ENCODE measurements at regions not wholly inside any gene's neighbourhood (a gene's known extent, or its start where the extent isn't known, plus 50 kb on each side); places are given as distances from the start of the nearest gene placed in this dataset.

- DNase-seq: no peak
Measured at GRCh38 chr12:34347367-34347766, 325.1 kb downstream of the ALG10 start.

DNA sequence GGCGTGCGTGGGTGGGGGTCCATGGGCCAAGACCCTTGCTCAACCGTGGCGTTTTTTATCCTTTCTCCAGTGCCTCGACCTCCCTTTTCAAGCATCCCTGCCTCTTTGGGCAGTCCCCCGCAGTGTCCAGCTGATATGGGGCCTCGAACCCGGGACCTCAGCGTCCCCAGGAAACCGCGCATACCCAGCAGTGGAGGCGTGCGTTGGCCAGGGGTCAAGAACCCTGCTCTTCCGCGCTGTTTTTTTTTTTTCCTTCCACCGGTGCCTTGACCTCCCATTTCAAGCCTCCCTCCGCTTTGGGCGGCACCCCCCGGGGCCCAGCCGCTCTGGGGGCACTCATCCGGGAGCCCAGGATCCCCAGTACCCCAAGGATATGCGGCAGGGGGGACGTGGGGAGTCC, 325.8 kb downstream of the ALG10 start:
- DNase-seq: no peak

GRCh38 chr12:34348836-34349672, 326.8 kb downstream of the ALG10 start:
- no peak for DNase-seq

- DNase-seq: no peak
Measured at GRCh38 chr12:34349673-34349961, 327.3 kb downstream of the ALG10 start.

GRCh38 chr12:34350092-34351041, 328.1 kb downstream of the ALG10 start:
- no peak for DNase-seq

DNA sequence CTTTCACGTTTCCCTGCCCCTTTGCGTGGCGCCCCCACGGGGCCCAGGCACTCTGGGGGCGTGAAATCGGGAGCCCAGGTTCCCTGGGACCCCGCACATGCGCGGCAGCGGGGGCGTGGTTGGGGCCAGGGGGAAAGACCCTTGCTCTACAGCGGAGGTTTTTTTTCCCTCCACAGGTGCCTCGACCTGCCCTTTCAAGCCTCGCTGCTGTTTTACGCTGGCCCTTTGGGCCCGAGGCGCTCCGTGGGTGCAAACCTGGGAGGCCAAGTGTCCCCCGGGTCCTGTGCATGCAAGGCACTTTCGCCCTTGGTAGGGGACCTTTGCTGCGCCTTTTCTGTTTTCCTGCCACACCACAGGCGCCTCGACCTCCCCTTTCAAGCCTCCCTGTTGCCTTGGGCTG, 329.8 kb downstream of the ALG10 start:
- no peak for DNase-seq

DNA sequence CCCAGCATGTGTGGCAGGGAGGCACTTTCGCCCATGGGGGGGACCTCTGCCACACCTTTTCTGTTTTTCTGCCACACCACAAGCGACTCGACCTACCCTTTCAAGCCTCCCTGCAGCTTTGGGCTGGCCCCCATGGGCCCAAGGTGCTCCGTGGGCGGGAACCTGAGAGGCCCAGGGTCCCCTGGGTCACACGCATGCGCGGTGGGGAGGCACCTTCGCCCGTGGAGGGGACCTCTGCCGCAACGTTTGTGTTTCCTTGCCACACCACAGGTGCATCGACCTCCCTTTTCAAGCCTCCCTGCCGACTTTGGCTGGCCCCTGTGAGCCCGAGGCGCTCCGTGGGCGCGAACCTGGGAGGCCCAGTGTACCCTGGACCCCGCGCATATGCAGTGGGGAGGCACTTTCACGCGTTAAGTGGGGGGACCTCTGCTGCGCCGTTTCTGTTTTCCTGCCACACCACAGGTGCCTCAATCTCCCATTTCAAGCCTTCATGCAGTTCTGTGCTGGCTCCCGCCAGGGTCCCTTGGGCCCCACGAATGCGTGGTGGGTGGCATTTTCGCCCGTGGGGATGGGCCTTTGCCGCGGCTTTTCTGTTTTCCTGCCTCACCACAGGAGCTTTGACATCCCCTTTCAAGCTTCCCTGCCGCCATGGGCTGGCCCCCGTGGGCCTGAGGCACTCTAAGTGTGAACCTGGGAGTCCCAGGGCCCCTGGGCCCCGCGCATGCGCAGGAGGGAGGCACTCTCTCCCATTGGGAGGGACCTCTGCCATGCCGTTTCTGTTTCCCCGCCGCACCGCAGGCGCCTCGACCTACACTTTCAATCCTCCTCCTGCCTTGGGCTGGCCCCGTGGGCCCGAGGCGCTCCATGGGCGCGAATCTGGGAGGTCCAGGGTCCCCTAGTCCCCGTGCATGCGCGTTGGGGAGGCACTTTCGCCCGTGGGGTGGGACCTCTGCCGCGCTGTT, 332.2 kb downstream of the ALG10 start:
- DNase-seq: no peak

DNA sequence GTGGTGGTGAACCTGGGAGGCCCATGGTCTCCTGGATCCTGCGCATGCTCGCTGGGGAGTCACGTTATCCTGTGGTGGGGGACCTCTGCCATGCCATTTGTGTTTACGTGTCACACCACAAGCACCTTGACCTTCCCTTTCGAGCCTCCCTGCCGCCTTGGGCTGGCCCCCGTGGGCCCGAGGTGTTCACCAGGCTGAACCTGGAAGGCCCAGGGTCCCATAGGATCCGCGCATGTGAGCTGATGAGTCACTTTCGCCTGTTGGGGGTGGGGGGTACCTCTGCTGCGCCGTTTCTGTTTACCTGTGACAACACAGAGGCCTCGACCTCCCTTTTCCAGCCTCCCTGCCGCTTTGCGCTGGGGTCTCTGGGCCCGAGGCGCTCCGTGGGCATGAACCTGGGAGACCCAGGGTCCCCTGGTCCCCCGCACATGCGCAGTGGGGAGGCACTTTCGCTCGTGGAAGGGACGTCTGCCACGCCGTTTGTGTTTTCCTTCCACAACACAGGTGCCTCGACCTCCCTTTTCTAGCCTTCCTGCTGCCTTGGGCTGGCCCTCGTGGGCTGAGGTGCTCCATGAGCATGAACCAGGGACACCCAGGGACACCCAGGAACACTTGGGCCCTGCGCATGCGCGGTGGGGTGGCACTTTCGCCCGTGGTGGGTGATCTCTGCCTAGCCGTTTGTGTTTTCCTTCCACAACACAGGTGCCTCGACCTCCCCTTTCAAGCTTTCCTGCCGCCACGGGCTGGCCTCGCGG, 334.1 kb downstream of the ALG10 start:
- DNase-seq: no peak

GRCh38 chr12:34357791-34358190, 335.5 kb downstream of the ALG10 start:
- DNase-seq: no peak

DNA sequence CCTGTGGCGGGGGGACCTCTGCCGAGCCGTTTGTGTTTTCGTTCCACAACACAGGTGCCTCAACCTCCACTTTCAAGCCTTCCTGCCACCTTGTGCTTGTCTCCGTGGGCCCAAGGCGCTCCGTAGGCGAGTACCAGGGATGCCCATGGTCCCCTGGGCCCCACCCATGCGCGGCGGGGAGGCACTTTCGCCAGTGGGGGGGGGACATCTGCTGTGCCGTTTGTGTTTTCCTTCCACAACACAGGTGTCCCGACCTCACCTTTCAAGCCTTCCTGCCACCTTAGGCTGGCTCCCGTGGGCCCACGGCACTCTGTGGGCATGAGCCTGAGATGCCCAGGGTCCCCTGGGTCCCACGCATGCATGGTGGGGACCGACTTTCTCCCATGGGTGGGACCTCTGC, 335.9 kb downstream of the ALG10 start:
- DNase-seq: no peak

GRCh38 chr12:34361721-34362316, 339.5 kb downstream of the ALG10 start:
- no peak for DNase-seq

GRCh38 chr12:34363050-34363673, 340.9 kb downstream of the ALG10 start:
- no peak for DNase-seq

- no peak for DNase-seq
Measured at GRCh38 chr12:34368079-34368478, 345.8 kb downstream of the ALG10 start.

- DNase-seq: no peak
Measured at GRCh38 chr12:34371050-34371449, 348.8 kb downstream of the ALG10 start.

GRCh38 chr12:34372003-34372402, 349.7 kb downstream of the ALG10 start:
- no peak for DNase-seq

DNA sequence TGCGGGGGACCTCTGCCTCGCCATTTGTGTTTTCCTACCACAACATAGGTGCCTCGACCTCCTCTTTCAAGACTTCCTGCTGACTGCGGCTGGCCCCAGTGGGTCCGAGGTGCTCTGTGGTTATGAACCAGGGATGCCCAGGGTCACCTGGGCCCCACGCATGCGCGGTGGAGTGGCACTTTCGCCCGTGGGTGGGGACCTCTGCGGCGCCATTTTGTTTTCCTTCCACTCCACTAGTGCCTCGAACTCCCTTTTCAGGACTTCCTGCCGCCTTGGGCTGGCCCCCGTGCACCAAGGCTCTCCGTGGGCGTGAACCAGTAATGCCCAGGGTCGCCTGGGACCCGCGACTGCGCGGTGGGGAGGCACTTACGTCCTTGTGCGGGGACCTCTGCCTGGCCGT, 351.6 kb downstream of the ALG10 start:
- DNase-seq: no peak

DNA sequence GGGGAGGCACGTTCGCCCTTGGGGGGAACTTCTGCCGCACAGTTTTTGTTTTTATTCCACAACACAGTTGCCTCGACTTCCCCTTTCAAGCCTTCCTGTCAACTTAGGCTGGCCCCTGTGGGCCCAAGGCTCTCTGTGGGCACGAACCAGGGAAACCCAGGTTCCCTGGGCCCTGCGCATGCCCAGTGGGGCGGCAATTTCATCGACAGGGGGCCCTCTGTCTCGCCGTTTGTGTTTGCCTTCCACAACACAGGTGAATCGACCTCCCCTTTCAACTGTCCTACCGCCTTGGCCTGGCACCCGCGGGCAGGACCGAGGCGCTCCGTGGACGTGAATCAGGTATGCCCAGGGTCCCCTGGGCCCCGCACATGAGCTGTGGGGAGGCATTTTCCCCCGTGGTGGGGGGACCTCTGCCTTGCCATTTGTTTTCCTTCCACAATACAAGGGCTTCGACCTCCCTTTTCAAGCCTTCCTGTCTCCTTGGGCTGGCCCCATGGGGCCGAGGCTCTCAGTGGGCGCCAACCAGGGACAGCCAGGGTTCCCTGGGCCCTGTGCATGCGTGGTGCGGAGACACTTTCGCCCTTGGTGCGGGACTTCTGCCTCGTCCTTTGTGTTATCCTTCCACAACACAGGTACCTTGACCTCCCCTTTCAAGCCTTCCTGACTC, 354.0 kb downstream of the ALG10 start:
- DNase-seq: no peak

- DNase-seq: no peak
Measured at GRCh38 chr12:34377243-34378035, 355.1 kb downstream of the ALG10 start.

DNA sequence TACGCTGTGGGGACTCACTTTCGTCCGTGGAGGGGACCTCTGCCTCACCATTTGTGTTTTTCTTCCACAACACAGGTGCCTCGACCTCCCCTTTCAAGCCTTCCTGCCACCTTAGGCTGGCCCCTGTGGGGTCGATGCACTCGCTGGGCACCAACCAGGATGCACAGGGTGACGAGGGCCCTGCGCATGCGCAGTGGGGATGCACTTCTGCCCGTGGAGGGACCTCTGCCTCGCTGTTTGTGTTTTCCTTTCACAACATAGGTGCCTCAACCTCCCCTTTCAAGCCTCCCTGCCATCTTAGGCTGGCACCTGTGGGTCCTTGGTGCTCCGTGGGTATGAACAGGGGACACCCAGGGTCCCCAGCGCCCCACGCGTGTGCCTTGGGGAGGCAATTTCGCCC, 356.8 kb downstream of the ALG10 start:
- DNase-seq: no peak

DNA sequence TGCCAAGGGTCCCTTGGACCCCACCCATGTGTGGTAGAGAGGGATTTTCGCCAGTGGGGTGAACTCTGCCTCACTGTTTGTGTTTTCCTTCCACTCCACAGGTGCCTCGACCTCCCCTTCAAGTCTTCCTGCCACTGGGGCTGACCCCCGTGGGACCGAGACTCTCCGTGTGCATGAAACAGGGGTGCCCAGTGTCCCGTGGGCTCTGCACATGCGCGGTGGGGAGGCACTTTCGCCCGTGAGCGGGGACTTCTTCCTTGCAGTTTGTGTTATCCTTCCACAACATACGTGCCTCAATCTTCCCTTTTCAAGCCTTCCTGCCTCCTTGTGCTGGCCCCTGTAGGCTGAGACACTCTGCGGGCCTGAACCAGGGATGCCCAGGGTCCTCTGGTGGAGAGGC, 362.4 kb downstream of the ALG10 start:
- DNase-seq: no peak

All from CD4-positive, alpha-beta T cell treated with Interleukin-4 for 1 hour (primary cell).